Stimulated activated naive B cell treated with anti-CD40 and anti-IgM and Interleukin-4, amounts not matched to agents 10 μg/mL and 1 μg/mL and 100 μg/mL, for 72 hours (primary cell): ENCODE measurements at regions not wholly inside any gene's neighbourhood (a gene's known extent, or its start where the extent isn't known, plus 50 kb on each side); places are given as distances from the start of the nearest gene placed in this dataset.
A peak's percentile ranks its signal among the peaks of the same experiment; 100 is the strongest.

Experiments
- ATAC-seq, 2 donors: fragments of 150-1000 bp; cut with Tn5 transposase; replicated peaks; 2 replicates each; pipeline ENCODE4 v1.10.0; 2021; ENCODE audit warnings: moderate library complexity in 1 of 2
- DNase-seq: peaks from one replicate; pipeline ENCODE4 v3.0.0; 2021
- H3K27ac Mint-ChIP-seq: one replicate; pipeline ENCODE4 v1.8.0; 2022; ENCODE audit warnings: mild to moderate bottlenecking, mixed read lengths
- H3K27me3 Mint-ChIP-seq, 2 donors: one replicate each; pipeline ENCODE4 v1.8.0; 2022; ENCODE audit warnings: mixed read lengths in 2 of 2
- H3K36me3 Mint-ChIP-seq, 2 donors: one replicate each; pipeline ENCODE4 v1.8.0; 2022; ENCODE audit warnings: mixed read lengths in 2 of 2, mild to moderate bottlenecking in 1 of 2
- H3K4me1 Mint-ChIP-seq, 2 donors: one replicate each; pipeline ENCODE4 v1.8.0; 2022; ENCODE audit warnings: mixed read lengths in 2 of 2, mild to moderate bottlenecking in 1 of 2
- H3K4me3 Mint-ChIP-seq, 2 donors: one replicate each; pipeline ENCODE4 v1.8.0; 2022; ENCODE audit warnings: mild to moderate bottlenecking in 2 of 2, mixed read lengths in 2 of 2, moderate library complexity in 1 of 2
- H3K9me3 Mint-ChIP-seq, 2 donors: one replicate each; pipeline ENCODE4 v1.8.0; 2022; ENCODE audit warnings: mixed read lengths in 2 of 2, mild to moderate bottlenecking in 1 of 2

GRCh38 chr2:5094192-5094591, 598.0 kb upstream of the SOX11 start:
- no peaks in the 10 kb centered on the region for H3K36me3 Mint-ChIP-seq
- no peak overlapping the region for H3K27ac Mint-ChIP-seq
- no peaks in the 10 kb centered on the region for H3K27me3 Mint-ChIP-seq
- H3K9me3 Mint-ChIP-seq: peaks cover 3% of the 10 kb centered on the region in 2 donors
- ATAC-seq: no peak
- no peaks in the 10 kb centered on the region for H3K4me1 Mint-ChIP-seq
- no peak for DNase-seq
- H3K4me3 Mint-ChIP-seq: no peak overlapping the region

GRCh38 chr2:5098286-5098685, 593.9 kb upstream of the SOX11 start:
- DNase-seq (no peak), ATAC-seq (no peak)
- Mint-ChIP-seq H3K4me1 (no peaks in the 10 kb centered on the region), H3K27me3 (no peaks in the 10 kb centered on the region), H3K27ac (no peak overlapping the region), H3K4me3 (no peak overlapping the region), H3K36me3 (no peaks in the 10 kb centered on the region), H3K9me3 (peaks cover 7 to 8% of the 10 kb centered on the region in 2 donors)

- H3K27ac Mint-ChIP-seq: no peak overlapping the region
- no peak for DNase-seq
- no peaks in the 10 kb centered on the region for H3K4me1 Mint-ChIP-seq
- no peak overlapping the region for H3K4me3 Mint-ChIP-seq
- H3K36me3 Mint-ChIP-seq: no peaks in the 10 kb centered on the region
- peaks cover 9 to 10% of the 10 kb centered on the region in 2 donors for H3K9me3 Mint-ChIP-seq
- ATAC-seq: no peak
- H3K27me3 Mint-ChIP-seq: no peaks in the 10 kb centered on the region
Measured at GRCh38 chr2:5102823-5103222, 589.4 kb upstream of the SOX11 start.

GRCh38 chr2:5111581-5111980, 580.6 kb upstream of the SOX11 start:
- Mint-ChIP-seq H3K9me3 (peaks cover 28 to 31% of the 10 kb centered on the region in 2 donors), H3K27ac (no peak overlapping the region), H3K27me3 (no peaks in the 10 kb centered on the region), H3K4me3 (no peak overlapping the region), H3K36me3 (no peaks in the 10 kb centered on the region), H3K4me1 (no peaks in the 10 kb centered on the region)
- DNase-seq (no peak), ATAC-seq (no peak)

- Mint-ChIP-seq H3K27ac (no peak overlapping the region), H3K27me3 (no peaks in the 10 kb centered on the region), H3K4me1 (no peaks in the 10 kb centered on the region), H3K36me3 (no peaks in the 10 kb centered on the region), H3K4me3 (no peak overlapping the region), H3K9me3 (peaks cover 7 to 11% of the 10 kb centered on the region in 2 donors)
- DNase-seq (no peak), ATAC-seq (no peak)
Measured at GRCh38 chr2:5119046-5119445, 573.1 kb upstream of the SOX11 start.

GRCh38 chr2:5121121-5121520, 571.1 kb upstream of the SOX11 start:
- no peak overlapping the region for H3K27ac Mint-ChIP-seq

GRCh38 chr2:5121642-5122041, 570.5 kb upstream of the SOX11 start:
- no peak for DNase-seq
- H3K27ac Mint-ChIP-seq: no peak overlapping the region
- H3K4me3 Mint-ChIP-seq: no peak overlapping the region
- no peaks in the 10 kb centered on the region for H3K36me3 Mint-ChIP-seq
- no peaks in the 10 kb centered on the region for H3K27me3 Mint-ChIP-seq
- H3K9me3 Mint-ChIP-seq: no peaks in the 10 kb centered on the region
- no peaks in the 10 kb centered on the region for H3K4me1 Mint-ChIP-seq
- peak in 1 of 2 donors; percentile 41 for ATAC-seq

More at GRCh38 chr2:5121121-5121520, 571.1 kb upstream of the SOX11 start:
- ATAC-seq (no peak), DNase-seq (no peak)
- H3K36me3 Mint-ChIP-seq: no peaks in the 10 kb centered on the region
- peaks cover 0 to 1% of the 10 kb centered on the region in 2 donors for H3K9me3 Mint-ChIP-seq
- H3K4me3 Mint-ChIP-seq: no peak overlapping the region
- no peaks in the 10 kb centered on the region for H3K27me3 Mint-ChIP-seq
- H3K4me1 Mint-ChIP-seq: no peaks in the 10 kb centered on the region

GRCh38 chr2:5123582-5124196, 568.5 kb upstream of the SOX11 start:
- no peaks in the 10 kb centered on the region for H3K36me3 Mint-ChIP-seq
- H3K27me3 Mint-ChIP-seq: no peaks in the 10 kb centered on the region
- H3K4me3 Mint-ChIP-seq: no peak overlapping the region

GRCh38 chr2:5125017-5125730, 567.0 kb upstream of the SOX11 start:
- DNase-seq (no peak), ATAC-seq (no peak)
- H3K4me1 Mint-ChIP-seq: no peaks in the 10 kb centered on the region
- no peaks in the 10 kb centered on the region for H3K36me3 Mint-ChIP-seq
- H3K27me3 Mint-ChIP-seq: no peaks in the 10 kb centered on the region
- no peak overlapping the region for H3K4me3 Mint-ChIP-seq
- no peak overlapping the region for H3K27ac Mint-ChIP-seq
- H3K9me3 Mint-ChIP-seq: no peaks in the 10 kb centered on the region

More at GRCh38 chr2:5123582-5124196, 568.5 kb upstream of the SOX11 start:
- Mint-ChIP-seq H3K27ac (no peak overlapping the region), H3K9me3 (no peaks in the 10 kb centered on the region), H3K4me1 (no peaks in the 10 kb centered on the region)
- DNase-seq (no peak), ATAC-seq (no peak)

GRCh38 chr2:5132281-5132680, 559.9 kb upstream of the SOX11 start:
- H3K27ac Mint-ChIP-seq: no peak overlapping the region
- H3K4me1 Mint-ChIP-seq: no peaks in the 10 kb centered on the region
- ATAC-seq (no peak), DNase-seq (no peak)
- no peak overlapping the region for H3K4me3 Mint-ChIP-seq
- no peaks in the 10 kb centered on the region for H3K27me3 Mint-ChIP-seq
- H3K9me3 Mint-ChIP-seq: peaks cover 7 to 11% of the 10 kb centered on the region in 2 donors
- H3K36me3 Mint-ChIP-seq: no peaks in the 10 kb centered on the region

- Mint-ChIP-seq H3K4me3 (no peak overlapping the region), H3K4me1 (no peaks in the 10 kb centered on the region), H3K9me3 (peaks cover 0 to 4% of the 10 kb centered on the region in 2 donors), H3K27me3 (no peaks in the 10 kb centered on the region), H3K27ac (no peak overlapping the region), H3K36me3 (no peaks in the 10 kb centered on the region)
- DNase-seq (no peak), ATAC-seq (no peak)
Measured at GRCh38 chr2:5140347-5140746, 551.8 kb upstream of the SOX11 start.

- peaks cover 6 to 17% of the 10 kb centered on the region in 2 donors for H3K9me3 Mint-ChIP-seq
- DNase-seq: no peak
- H3K4me3 Mint-ChIP-seq: no peak overlapping the region
- H3K27ac Mint-ChIP-seq: no peak overlapping the region
- H3K4me1 Mint-ChIP-seq: no peaks in the 10 kb centered on the region
- H3K27me3 Mint-ChIP-seq: no peaks in the 10 kb centered on the region
- H3K36me3 Mint-ChIP-seq: no peaks in the 10 kb centered on the region
- no peak for ATAC-seq
Measured at GRCh38 chr2:5144159-5144558, 548.0 kb upstream of the SOX11 start.

- Mint-ChIP-seq H3K27ac (no peak overlapping the region), H3K27me3 (no peaks in the 10 kb centered on the region)
- no peak for ATAC-seq
Measured at GRCh38 chr2:5145053-5145452, 547.1 kb upstream of the SOX11 start.

GRCh38 chr2:5145801-5146200, 546.4 kb upstream of the SOX11 start:
- DNase-seq (no peak), ATAC-seq (no peak)
- no peaks in the 10 kb centered on the region for H3K27me3 Mint-ChIP-seq
- H3K27ac Mint-ChIP-seq: no peak overlapping the region
- H3K36me3 Mint-ChIP-seq: no peaks in the 10 kb centered on the region
- H3K9me3 Mint-ChIP-seq: peaks cover 8 to 17% of the 10 kb centered on the region in 2 donors
- H3K4me1 Mint-ChIP-seq: no peaks in the 10 kb centered on the region
- no peak overlapping the region for H3K4me3 Mint-ChIP-seq

More at GRCh38 chr2:5145053-5145452, 547.1 kb upstream of the SOX11 start:
- Mint-ChIP-seq H3K4me1 (no peaks in the 10 kb centered on the region), H3K36me3 (no peaks in the 10 kb centered on the region), H3K4me3 (no peak overlapping the region), H3K9me3 (peaks cover 8 to 17% of the 10 kb centered on the region in 2 donors)
- DNase-seq: no peak

- ATAC-seq (no peak), DNase-seq (no peak)
- Mint-ChIP-seq H3K27ac (no peak overlapping the region), H3K36me3 (no peaks in the 10 kb centered on the region), H3K4me1 (no peaks in the 10 kb centered on the region), H3K27me3 (no peaks in the 10 kb centered on the region), H3K9me3 (peaks cover 14 to 21% of the 10 kb centered on the region in 2 donors), H3K4me3 (no peak overlapping the region)
Measured at GRCh38 chr2:5148392-5149085, 543.6 kb upstream of the SOX11 start.
